Thyroid gland (tissue), 4 donors: ENCODE measurements at regions not wholly inside any gene's neighbourhood (a gene's known extent, or its start where the extent isn't known, plus 50 kb on each side); places are given as distances from the start of the nearest gene placed in this dataset.

Experiments
- DNase-seq, 2 donors: peaks; one replicate each; pipeline ENCODE4 v3.0.0-alpha.2; 2019
- H3K27ac ChIP-seq, 3 donors: fragments of 200-600 bp; sonication (generic); 1 replicate in 2 of 3; 2 replicates in 1 of 3; pipeline ENCODE4 v1.5.1; 2016 to 2019; ENCODE audit warnings: mild to moderate bottlenecking in 1 of 3, moderate library complexity in 1 of 3
- H3K27me3 ChIP-seq: fragments of 200-600 bp; sonication (generic); one replicate; pipeline ENCODE4 v1.5.1; 2019
- H3K36me3 ChIP-seq, 2 donors: fragments of 200-600 bp; sonication (generic); one replicate each; pipeline ENCODE4 v1.5.1; 2016 to 2019
- H3K4me1 ChIP-seq, 2 donors: fragments of 200-600 bp; sonication (generic); one replicate each; pipeline ENCODE4 v1.5.1; 2017 to 2019
- H3K4me3 ChIP-seq, 3 donors: fragments of 200-600 bp; sonication (generic); replicated peaks in 1 of 3; 1 replicate in 2 of 3; 2 replicates in 1 of 3; pipeline ENCODE4 v1.5.1; 2016; ENCODE audit warnings: mild to moderate bottlenecking in 1 of 3
- H3K9me3 ChIP-seq: fragments of 200-600 bp; sonication (generic); one replicate; pipeline ENCODE4 v1.5.1; 2017
- POLR2A ChIP-seq, 2 donors: fragments of 450-650 bp; IDR thresholded peaks; one replicate each; pipeline ENCODE4 v1.6.1; 2017; ENCODE audit warnings: antibody characterized with exemption in 2 of 2, mild to moderate bottlenecking in 2 of 2, moderate library complexity in 1 of 2
- WGBS, 2 donors: methylation state at CpG; one replicate each; pipeline ENCODE4 v1.1.5; 2017; 5-methylcytosine and 5-hydroxymethylcytosine counted together
- intact Hi-C: fragments of 100-400 bp; cut with DNase I; formaldehyde crosslinking; loops from one replicate; pipeline ENCODE4 v1.15.1; 2023
- TF ChIP-seq, protein P1 (sequence below), 6 experiments: fragments of 200-600 bp in 3 of 6; fragments of 450-650 bp in 3 of 6; sonication (generic) in 3 of 6; IDR thresholded peaks; one replicate each; pipeline ENCODE4 v1.5.1; 2016 to 2019; ENCODE audit warnings: antibody characterized with exemption in 6 of 6, mild to moderate bottlenecking in 2 of 6, inconsistent platforms in 1 of 6, moderate library complexity in 1 of 6

DNA sequence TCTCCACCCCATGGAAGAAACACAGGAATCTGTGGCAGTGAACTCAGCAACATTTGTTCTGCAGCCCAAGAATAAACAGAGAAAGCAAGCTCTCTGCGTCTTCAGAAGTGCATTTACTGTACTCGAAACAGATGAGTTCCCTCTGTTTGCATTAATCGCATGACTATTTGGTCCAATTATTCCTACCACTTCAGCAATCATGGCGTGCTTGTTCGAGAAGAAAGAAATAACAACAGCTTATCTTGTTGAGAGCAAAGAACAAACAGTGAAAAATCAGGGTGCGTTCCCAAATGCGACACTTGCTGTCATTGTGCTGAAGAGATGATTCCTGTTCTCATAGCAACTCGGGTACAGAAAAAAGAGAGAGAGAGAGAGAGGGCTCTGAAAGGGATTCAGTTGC, 445.3 kb upstream of the MAF start:
- Histone ChIP-seq H3K9me3 (no peaks in the 10 kb centered on the region), H3K27me3 (no peaks in the 10 kb centered on the region), H3K4me3 (no peak overlapping the region), H3K27ac (peak overlapping the region in 1 of 3 donors; percentile 24), H3K36me3 (no peaks in the 10 kb centered on the region), H3K4me1 (peaks cover 3 to 11% of the 10 kb centered on the region in 2 donors)
- intact Hi-C loops: no loop called here
- DNase-seq: no peak
- WGBS, 2 donors: 16 to 26% methylated on average over 8 of the region's 8 CpGs
- no peak for TF ChIP-seq POLR2A (IDR thresholded peaks at IDR 0.05)
- TF ChIP-seq, protein P1, sequence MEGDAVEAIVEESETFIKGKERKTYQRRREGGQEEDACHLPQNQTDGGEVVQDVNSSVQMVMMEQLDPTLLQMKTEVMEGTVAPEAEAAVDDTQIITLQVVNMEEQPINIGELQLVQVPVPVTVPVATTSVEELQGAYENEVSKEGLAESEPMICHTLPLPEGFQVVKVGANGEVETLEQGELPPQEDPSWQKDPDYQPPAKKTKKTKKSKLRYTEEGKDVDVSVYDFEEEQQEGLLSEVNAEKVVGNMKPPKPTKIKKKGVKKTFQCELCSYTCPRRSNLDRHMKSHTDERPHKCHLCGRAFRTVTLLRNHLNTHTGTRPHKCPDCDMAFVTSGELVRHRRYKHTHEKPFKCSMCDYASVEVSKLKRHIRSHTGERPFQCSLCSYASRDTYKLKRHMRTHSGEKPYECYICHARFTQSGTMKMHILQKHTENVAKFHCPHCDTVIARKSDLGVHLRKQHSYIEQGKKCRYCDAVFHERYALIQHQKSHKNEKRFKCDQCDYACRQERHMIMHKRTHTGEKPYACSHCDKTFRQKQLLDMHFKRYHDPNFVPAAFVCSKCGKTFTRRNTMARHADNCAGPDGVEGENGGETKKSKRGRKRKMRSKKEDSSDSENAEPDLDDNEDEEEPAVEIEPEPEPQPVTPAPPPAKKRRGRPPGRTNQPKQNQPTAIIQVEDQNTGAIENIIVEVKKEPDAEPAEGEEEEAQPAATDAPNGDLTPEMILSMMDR (IDR thresholded peaks at IDR 0.05): no peak

DNA sequence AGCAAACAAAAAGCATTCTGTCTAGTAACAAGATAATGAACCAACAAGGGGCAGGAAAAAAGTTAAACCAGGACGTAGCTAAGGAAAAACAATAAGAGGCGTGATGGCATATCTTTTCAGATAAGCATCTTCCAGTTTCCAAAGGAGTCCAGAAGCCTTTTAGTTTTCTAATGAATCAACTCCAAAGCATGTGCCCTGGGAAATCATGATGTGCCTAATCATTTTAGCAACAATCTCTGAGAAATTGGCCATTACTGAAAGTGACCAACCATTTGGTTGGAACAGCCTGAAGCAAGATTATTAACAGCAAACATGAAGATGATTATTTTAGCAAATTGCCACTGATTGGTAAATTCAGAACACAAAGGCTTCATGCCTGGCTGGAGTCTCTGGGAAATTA, 440.9 kb upstream of the MAF start:
- TF ChIP-seq, protein P1 (IDR thresholded peaks at IDR 0.05): no peak
- no peak for TF ChIP-seq POLR2A (IDR thresholded peaks at IDR 0.05)
- Histone ChIP-seq H3K27me3 (no peaks in the 10 kb centered on the region), H3K4me3 (no peak overlapping the region), H3K9me3 (no peaks in the 10 kb centered on the region), H3K4me1 (peaks cover 7 to 11% of the 10 kb centered on the region in 2 donors), H3K27ac (no peak overlapping the region), H3K36me3 (no peaks in the 10 kb centered on the region)
- 84 to 94% methylated on average over 2 of the region's 2 CpGs for WGBS, 2 donors
- no peak for DNase-seq
- intact Hi-C loops: no loop called here

DNA sequence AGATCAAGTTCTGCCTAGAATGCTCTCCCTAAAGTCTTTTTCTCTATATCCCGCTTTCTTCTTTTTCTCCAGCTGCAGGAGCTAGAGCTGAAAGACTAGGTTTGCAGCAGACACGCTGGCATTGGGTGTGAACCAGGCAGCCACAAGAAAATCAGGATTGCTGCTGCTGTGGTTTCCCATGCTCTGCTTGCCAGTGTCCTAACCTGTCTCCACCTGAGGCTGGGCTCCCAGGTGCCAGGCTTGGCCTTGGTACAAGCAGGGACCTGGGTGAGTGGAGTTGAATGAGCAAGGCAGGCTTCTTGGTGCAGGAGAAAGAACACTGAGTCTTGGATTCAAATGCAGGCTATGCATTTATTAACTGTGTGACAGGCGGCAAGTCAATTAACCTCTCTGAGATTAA, 440.3 kb upstream of the MAF start:
- intact Hi-C loops: no loop called here
- no peaks in the 10 kb centered on the region for H3K27me3 ChIP-seq
- H3K27ac ChIP-seq: no peak overlapping the region
- H3K36me3 ChIP-seq: no peaks in the 10 kb centered on the region
- 95% methylated on average over 3 of the region's 3 CpGs for WGBS, 2 donors
- H3K4me3 ChIP-seq: no peak overlapping the region
- DNase-seq: no peak
- TF ChIP-seq, protein P1 (IDR thresholded peaks at IDR 0.05): no peak
- no peak for TF ChIP-seq POLR2A (IDR thresholded peaks at IDR 0.05)
- H3K4me1 ChIP-seq: peaks cover 7% of the 10 kb centered on the region in 2 donors
- no peaks in the 10 kb centered on the region for H3K9me3 ChIP-seq

DNA sequence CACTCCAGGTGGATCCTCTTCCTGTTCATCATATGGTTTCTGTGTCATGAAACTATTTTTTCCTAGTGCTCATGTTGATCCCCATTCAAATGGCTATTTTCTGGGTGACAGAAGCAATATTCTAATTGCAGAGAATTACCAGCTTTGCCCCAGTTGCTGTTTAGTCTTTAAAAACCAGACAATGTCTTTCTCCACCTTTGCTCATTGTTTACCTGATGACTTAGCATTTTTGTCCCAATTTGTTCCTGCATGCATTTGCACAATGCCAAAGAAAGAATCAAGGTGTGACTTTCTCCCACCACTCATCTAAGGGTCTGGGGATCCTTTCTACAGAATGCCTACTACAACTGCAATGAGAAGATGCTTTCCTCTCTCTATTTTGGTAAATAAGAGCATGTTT, 439.9 kb upstream of the MAF start:
- Histone ChIP-seq H3K4me1 (peaks cover 5 to 6% of the 10 kb centered on the region in 2 donors), H3K36me3 (no peaks in the 10 kb centered on the region), H3K9me3 (no peaks in the 10 kb centered on the region), H3K27ac (no peak overlapping the region), H3K4me3 (no peak overlapping the region), H3K27me3 (no peaks in the 10 kb centered on the region)
- intact Hi-C loops: no loop called here
- TF ChIP-seq, protein P1 (IDR thresholded peaks at IDR 0.05): no peak
- no peak for TF ChIP-seq POLR2A (IDR thresholded peaks at IDR 0.05)
- no peak for DNase-seq

DNA sequence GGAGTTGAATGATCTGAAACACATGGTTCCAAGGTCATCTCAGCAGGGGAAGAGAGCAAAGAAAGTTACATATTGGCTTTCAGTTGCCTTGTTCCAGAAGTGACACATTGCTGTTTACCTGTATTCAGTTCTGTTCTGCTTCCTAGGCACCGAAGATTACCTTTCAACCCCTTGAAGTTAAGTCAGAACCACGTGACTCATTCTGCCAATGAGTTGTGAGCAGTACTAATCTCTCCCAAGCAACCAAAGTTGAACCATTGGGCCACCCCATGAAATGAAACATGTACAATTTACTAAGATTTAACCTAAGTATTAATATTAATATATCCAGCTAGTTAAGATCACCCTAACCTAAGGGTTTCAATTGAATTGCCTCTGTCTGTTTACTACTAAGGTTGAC, 439.2 kb upstream of the MAF start:
- 90 to 92% methylated on average over 2 of the region's 2 CpGs for WGBS, 2 donors
- Histone ChIP-seq H3K4me1 (peaks cover 4 to 6% of the 10 kb centered on the region in 2 donors), H3K4me3 (no peak overlapping the region), H3K9me3 (no peaks in the 10 kb centered on the region), H3K27ac (no peak overlapping the region), H3K36me3 (no peaks in the 10 kb centered on the region), H3K27me3 (no peaks in the 10 kb centered on the region)
- no peak for DNase-seq
- TF ChIP-seq POLR2A (IDR thresholded peaks at IDR 0.05): no peak
- TF ChIP-seq, protein P1 (IDR thresholded peaks at IDR 0.05): no peak
- intact Hi-C loops: no loop called here
